NCI-H1417 (cell line): ENCODE measurements at regions not wholly inside any gene's neighbourhood (a gene's known extent, or its start where the extent isn't known, plus 50 kb on each side); places are given as distances from the start of the nearest gene placed in this dataset.
A peak's percentile ranks its signal among the peaks of the same experiment; 100 is the strongest.

ENCODE experiments used
- DNase-seq, 3 experiments: peaks; one replicate each; lab custom pipeline; 2025; lab: John Stamatoyannopoulos, UW

GRCh38 chr12:98059659-98060343 lies 455.6 kb upstream of the TMPO start:
- no peak for DNase-seq

- DNase-seq: peak in 1 of 3 experiments; percentile 64
These were observed 455.0 kb upstream of the TMPO start for GRCh38 chr12:98060411-98060810.

GRCh38 chr12:98062464-98063245 lies 452.7 kb upstream of the TMPO start:
- no peak for DNase-seq

GRCh38 chr12:98064501-98064900 lies 450.9 kb upstream of the TMPO start:
- DNase-seq: no peak

- DNase-seq: no peak
These were observed 447.6 kb upstream of the TMPO start for GRCh38 chr12:98067795-98068194.

GRCh38 chr12:98073610-98074009 lies 441.8 kb upstream of the TMPO start:
- peak in 1 of 3 experiments; percentile 9 for DNase-seq

GRCh38 chr12:98074286-98074685 lies 441.1 kb upstream of the TMPO start:
- DNase-seq: no peak

- DNase-seq: no peak
These were observed 431.0 kb upstream of the TMPO start for GRCh38 chr12:98084391-98084790.

GRCh38 chr12:98085046-98085755 lies 430.2 kb upstream of the TMPO start:
- DNase-seq: no peak

GRCh38 chr12:98090731-98091130 lies 424.7 kb upstream of the TMPO start:
- DNase-seq: no peak

- no peak for DNase-seq
These were observed 419.0 kb upstream of the TMPO start for GRCh38 chr12:98096436-98096835.

GRCh38 chr12:98106031-98106683 lies 409.2 kb upstream of the TMPO start:
- DNase-seq: no peak

GRCh38 chr12:98109266-98109665 lies 406.1 kb upstream of the TMPO start:
- no peak for DNase-seq

- DNase-seq: no peak
These were observed 404.9 kb upstream of the TMPO start for GRCh38 chr12:98110536-98110935.

- DNase-seq: peak in 1 of 3 experiments; percentile 36
These were observed 401.8 kb upstream of the TMPO start for GRCh38 chr12:98113548-98113947.

GRCh38 chr12:98121963-98122362 lies 393.4 kb upstream of the TMPO start:
- peak in 1 of 3 experiments; percentile 36 for DNase-seq

- peak; percentile 15 to 68 (median 21) for DNase-seq
These were observed 392.3 kb upstream of the TMPO start for GRCh38 chr12:98123021-98123461.

GRCh38 chr12:98126637-98127335 lies 388.6 kb upstream of the TMPO start:
- peak in 2 of 3 experiments; percentile 18 to 36 for DNase-seq

- no peak for DNase-seq
These were observed 388.1 kb upstream of the TMPO start for GRCh38 chr12:98127336-98127679.

- no peak for DNase-seq
These were observed 387.5 kb upstream of the TMPO start for GRCh38 chr12:98127854-98128253.

- DNase-seq: no peak
These were observed 378.8 kb upstream of the TMPO start for GRCh38 chr12:98136544-98136943.

- no peak for DNase-seq
These were observed 378.1 kb upstream of the TMPO start for GRCh38 chr12:98137278-98137677.
